ENCODE measurements at regions not wholly inside any gene's neighbourhood (a gene's known extent, or its start where the extent isn't known, plus 50 kb on each side); places are given as distances from the start of the nearest gene placed in this dataset.

- TF ChIP-seq CTCF (IDR thresholded peaks at IDR 0.05; ENCODE audit: low read depth, low read length) = no peak
- no peak overlapping the region for H3K4me3 ChIP-seq (ENCODE audit: low read depth, low read length)
These were observed 89.1 kb downstream of the NMUR2 start for GRCh38 chr5:152315942-152316341.

- no peak for TF ChIP-seq CTCF (IDR thresholded peaks at IDR 0.05; ENCODE audit: low read depth, low read length)
- no peak overlapping the region for H3K4me3 ChIP-seq (ENCODE audit: low read depth, low read length)
These were observed 90.8 kb downstream of the NMUR2 start for GRCh38 chr5:152314196-152314829.

GRCh38 chr5:152309926-152310450 is 95.1 kb downstream of the NMUR2 start:
- TF ChIP-seq CTCF (IDR thresholded peaks at IDR 0.05; ENCODE audit: low read depth, low read length) = no peak
- H3K4me3 ChIP-seq (ENCODE audit: low read depth, low read length) = no peak overlapping the region

GRCh38 chr5:152306386-152306785 is 98.7 kb downstream of the NMUR2 start:
- no peak for TF ChIP-seq CTCF (IDR thresholded peaks at IDR 0.05; ENCODE audit: low read depth, low read length)
- no peak overlapping the region for H3K4me3 ChIP-seq (ENCODE audit: low read depth, low read length)

- H3K4me3 ChIP-seq (ENCODE audit: low read depth, low read length) = no peak overlapping the region
- no peak for TF ChIP-seq CTCF (IDR thresholded peaks at IDR 0.05; ENCODE audit: low read depth, low read length)
These were observed 99.6 kb downstream of the NMUR2 start for GRCh38 chr5:152305525-152305924.

- no peak for TF ChIP-seq CTCF (IDR thresholded peaks at IDR 0.05; ENCODE audit: low read depth, low read length)
- no peak overlapping the region for H3K4me3 ChIP-seq (ENCODE audit: low read depth, low read length)
These were observed 101.2 kb downstream of the NMUR2 start for GRCh38 chr5:152303841-152304240.

- no peak for TF ChIP-seq CTCF (IDR thresholded peaks at IDR 0.05; ENCODE audit: low read depth, low read length)
- no peak overlapping the region for H3K4me3 ChIP-seq (ENCODE audit: low read depth, low read length)
These were observed 107.2 kb downstream of the NMUR2 start for GRCh38 chr5:152297866-152298265.
